H9 (cell line): ENCODE measurements at regions not wholly inside any gene's neighbourhood (a gene's known extent, or its start where the extent isn't known, plus 50 kb on each side); places are given as distances from the start of the nearest gene placed in this dataset.

ENCODE experiments used
- DNase-seq: peaks from one replicate; pipeline ENCODE4 v3.0.0-alpha.2; 2017
- H2AFZ ChIP-seq: one replicate; pipeline ENCODE4 v1.6.1; 2013; ENCODE audit warnings: mild to moderate bottlenecking, low read length, control low read depth, moderate library complexity
- H2AK5ac ChIP-seq: 2 replicates; pipeline ENCODE4 v1.6.1; 2013; ENCODE audit warnings: low read length, control low read depth, mixed read lengths; ENCODE audit not compliant: insufficient read length
- H2BK120ac ChIP-seq: one replicate; pipeline ENCODE4 v1.6.1; 2013; ENCODE audit warnings: low read depth, mild to moderate bottlenecking, low read length, control low read depth, inconsistent platforms; ENCODE audit not compliant: poor library complexity, severe bottlenecking
- H2BK12ac ChIP-seq: 2 replicates; pipeline ENCODE4 v1.6.1; 2013; ENCODE audit warnings: low read length, control low read depth, mixed read lengths, low read depth; ENCODE audit not compliant: insufficient read length
- H2BK15ac ChIP-seq: 2 replicates; pipeline ENCODE4 v1.6.1; 2013; ENCODE audit warnings: low read depth, low read length, control low read depth
- H2BK20ac ChIP-seq: one replicate; pipeline ENCODE4 v1.6.1; 2013; ENCODE audit warnings: low read depth, mild to moderate bottlenecking, low read length, control low read depth, inconsistent platforms; ENCODE audit not compliant: poor library complexity, severe bottlenecking
- H2BK5ac ChIP-seq: 2 replicates; pipeline ENCODE4 v1.6.1; 2013; ENCODE audit warnings: low read length, control low read depth, mixed read lengths; ENCODE audit not compliant: insufficient read length
- H3K14ac ChIP-seq: 2 replicates; pipeline ENCODE4 v1.6.1; 2013; ENCODE audit warnings: low read length, control low read depth; ENCODE audit not compliant: insufficient read depth
- H3K18ac ChIP-seq: 2 replicates; pipeline ENCODE4 v1.6.1; 2013; ENCODE audit warnings: low read depth, mild to moderate bottlenecking, mixed read lengths, low read length, control low read depth; ENCODE audit not compliant: insufficient read length
- H3K23ac ChIP-seq: 2 replicates; pipeline ENCODE4 v1.6.1; 2013; ENCODE audit warnings: low read length, control low read depth, mixed read lengths, low read depth; ENCODE audit not compliant: insufficient read length
- H3K23me2 ChIP-seq: 2 replicates; pipeline ENCODE4 v1.6.1; 2013; ENCODE audit warnings: low read depth, mild to moderate bottlenecking, mixed read lengths, low read length, control low read depth; ENCODE audit not compliant: insufficient read length, poor library complexity, severe bottlenecking
- H3K27ac ChIP-seq: 2 replicates; pipeline ENCODE4 v1.5.1; 2013; ENCODE audit warnings: low read length, control low read depth, mixed read lengths, low read depth; ENCODE audit not compliant: insufficient read length
- H3K27me3 ChIP-seq: 2 replicates; pipeline ENCODE4 v1.6.1; 2013; ENCODE audit warnings: low read length, control low read depth, inconsistent platforms; ENCODE audit not compliant: insufficient read depth
- H3K4ac ChIP-seq: 2 replicates; pipeline ENCODE4 v1.6.1; 2013; ENCODE audit warnings: low read depth, mild to moderate bottlenecking, control low read depth, inconsistent platforms, low read length, moderate library complexity
- H3K4me1 ChIP-seq: 2 replicates; pipeline ENCODE4 v1.6.1; 2013; ENCODE audit warnings: low read length, control low read depth, inconsistent platforms; ENCODE audit not compliant: insufficient read depth
- H3K4me2 ChIP-seq: 2 replicates; pipeline ENCODE4 v1.6.1; 2013; ENCODE audit warnings: low read length, control low read depth, mixed read lengths; ENCODE audit not compliant: insufficient read length, insufficient read depth
- H3K56ac ChIP-seq: 2 replicates; pipeline ENCODE4 v1.6.1; 2013; ENCODE audit warnings: low read depth, mild to moderate bottlenecking, mixed read lengths, low read length, control low read depth; ENCODE audit not compliant: insufficient read length
- H3K79me1 ChIP-seq: 2 replicates; pipeline ENCODE4 v1.6.1; 2013; ENCODE audit warnings: low read depth, mild to moderate bottlenecking, moderate library complexity, low read length, control low read depth, inconsistent platforms; ENCODE audit not compliant: insufficient read depth, poor library complexity, severe bottlenecking
- H3K79me2 ChIP-seq: 2 replicates; pipeline ENCODE4 v1.6.1; 2013; ENCODE audit warnings: low read length, control low read depth, inconsistent platforms; ENCODE audit not compliant: insufficient read depth
- H3K9ac ChIP-seq: 2 replicates; pipeline ENCODE4 v1.6.1; 2013; ENCODE audit warnings: low read length, control low read depth, mixed read lengths; ENCODE audit not compliant: insufficient read length; ENCODE audit errors: extremely low read depth
- H3K9me3 ChIP-seq: one replicate; pipeline ENCODE4 v1.6.1; 2013; ENCODE audit warnings: low read depth, low read length, inconsistent platforms; ENCODE audit not compliant: control insufficient read depth
- H3T11ph ChIP-seq: one replicate; pipeline ENCODE4 v1.6.1; 2013; ENCODE audit warnings: mild to moderate bottlenecking, low read length, control low read depth, inconsistent platforms
- H4K20me1 ChIP-seq: one replicate; pipeline ENCODE4 v1.6.1; 2013; ENCODE audit not compliant: control insufficient read depth, insufficient read length, insufficient read depth
- H4K5ac ChIP-seq: 2 replicates; pipeline ENCODE4 v1.6.1; 2013; ENCODE audit warnings: low read depth, mild to moderate bottlenecking, mixed read lengths, low read length, control low read depth; ENCODE audit not compliant: insufficient read length
- H4K8ac ChIP-seq: replicated peaks from 2 replicates; pipeline ENCODE4 v1.6.1; 2013; ENCODE audit warnings: low read length, control low read depth, mixed read lengths, low read depth; ENCODE audit not compliant: insufficient read length
- H4K91ac ChIP-seq: 2 replicates; pipeline ENCODE4 v1.6.1; 2013; ENCODE audit warnings: low read depth, mild to moderate bottlenecking, moderate library complexity, mixed read lengths, low read length, control low read depth; ENCODE audit not compliant: insufficient read length
- H3K27ac Mint-ChIP-seq, 3 experiments: 2 replicates in 2 of 3; 3 replicates in 1 of 3; pipeline ENCODE4 v1.8.0; 2020 to 2021; ENCODE audit warnings: mixed read lengths in 3 of 3, mild to moderate bottlenecking in 1 of 3, moderate library complexity in 1 of 3
- H3K27me3 Mint-ChIP-seq: 2 replicates; pipeline ENCODE4 v1.8.0; 2021; ENCODE audit warnings: low read depth, mild to moderate bottlenecking, moderate library complexity, mixed read lengths
- H3K36me3 Mint-ChIP-seq, 3 experiments: 2 replicates in 2 of 3; 3 replicates in 1 of 3; pipeline ENCODE4 v1.8.0; 2020 to 2021; ENCODE audit warnings: low read depth in 3 of 3, mixed read lengths in 3 of 3; ENCODE audit not compliant: insufficient read depth in 1 of 3
- H3K4me1 Mint-ChIP-seq, 2 experiments: 2 replicates each; pipeline ENCODE4 v1.8.0; 2020; ENCODE audit warnings: mixed read lengths in 2 of 2
- H3K4me3 Mint-ChIP-seq, 2 experiments: 2 replicates in 1 of 2; 3 replicates in 1 of 2; pipeline ENCODE4 v1.8.0; 2020 to 2021; ENCODE audit warnings: mild to moderate bottlenecking in 2 of 2, mixed read lengths in 2 of 2, moderate library complexity in 1 of 2
- H3K9me3 Mint-ChIP-seq, 2 experiments: 2 replicates in 1 of 2; 3 replicates in 1 of 2; pipeline ENCODE4 v1.8.0; 2020; ENCODE audit warnings: mild to moderate bottlenecking in 2 of 2, mixed read lengths in 2 of 2, moderate library complexity in 1 of 2
- WGBS: extraction: QIAGEN DNeasy Blood & Tissue Kit; methylation state at CpG from one replicate; pipeline ENCODE4 v1.1.7; 2013; ENCODE audit warnings: missing lambda C conversion rate, low lambda C conversion rate, mixed read lengths; ENCODE audit not compliant: insufficient read length; ENCODE audit errors: extremely low coverage; 5-methylcytosine and 5-hydroxymethylcytosine counted together
- TF ChIP-seq, protein P1 (sequence below): fragments of 200-600 bp; sonication (generic); conservative IDR thresholded peaks from 3 replicates; pipeline ENCODE4 v1.8.0; 2021; ENCODE audit warnings: antibody characterized with exemption, mild to moderate bottlenecking

GRCh38 chr13:84130495-84131114 is 248.3 kb upstream of the SLITRK1 start:
- Histone ChIP-seq H3K23me2 (no peaks in the 10 kb centered on the region), H3K56ac (no peak overlapping the region), H4K91ac (no peak overlapping the region), H3K4ac (no peak overlapping the region), H3K14ac (no peak overlapping the region), H3K9me3 (no peaks in the 10 kb centered on the region), H3T11ph (no peak overlapping the region), H2BK120ac (no peak overlapping the region), H2BK20ac (no peak overlapping the region), H3K4me1 (no peaks in the 10 kb centered on the region), H3K79me1 (no peaks in the 10 kb centered on the region), H3K4me2 (no peak overlapping the region), H4K20me1 (no peaks in the 10 kb centered on the region), H3K9ac (no peak overlapping the region), H2AK5ac (no peak overlapping the region), H3K18ac (no peak overlapping the region), H3K27ac (no peak overlapping the region), H2BK5ac (no peak overlapping the region), H3K27me3 (no peaks in the 10 kb centered on the region), H2BK15ac (no peak overlapping the region), H4K8ac (no peak overlapping the region), H3K79me2 (no peaks in the 10 kb centered on the region), H2AFZ (no peak overlapping the region), H4K5ac (no peak overlapping the region), H2BK12ac (no peak overlapping the region), H3K23ac (no peak overlapping the region)
- Mint-ChIP-seq H3K27ac (no peak overlapping the region), H3K36me3 (no peaks in the 10 kb centered on the region), H3K4me3 (no peak overlapping the region), H3K27me3 (no peaks in the 10 kb centered on the region), H3K4me1 (no peaks in the 10 kb centered on the region), H3K9me3 (peaks cover 0 to 3% of the 10 kb centered on the region in 2 experiments; a peak in 1 of 5 replicates)
- WGBS: no CpG with 5 or more reads among the region's 1 CpG
- no peak for DNase-seq
- TF ChIP-seq, protein P1, sequence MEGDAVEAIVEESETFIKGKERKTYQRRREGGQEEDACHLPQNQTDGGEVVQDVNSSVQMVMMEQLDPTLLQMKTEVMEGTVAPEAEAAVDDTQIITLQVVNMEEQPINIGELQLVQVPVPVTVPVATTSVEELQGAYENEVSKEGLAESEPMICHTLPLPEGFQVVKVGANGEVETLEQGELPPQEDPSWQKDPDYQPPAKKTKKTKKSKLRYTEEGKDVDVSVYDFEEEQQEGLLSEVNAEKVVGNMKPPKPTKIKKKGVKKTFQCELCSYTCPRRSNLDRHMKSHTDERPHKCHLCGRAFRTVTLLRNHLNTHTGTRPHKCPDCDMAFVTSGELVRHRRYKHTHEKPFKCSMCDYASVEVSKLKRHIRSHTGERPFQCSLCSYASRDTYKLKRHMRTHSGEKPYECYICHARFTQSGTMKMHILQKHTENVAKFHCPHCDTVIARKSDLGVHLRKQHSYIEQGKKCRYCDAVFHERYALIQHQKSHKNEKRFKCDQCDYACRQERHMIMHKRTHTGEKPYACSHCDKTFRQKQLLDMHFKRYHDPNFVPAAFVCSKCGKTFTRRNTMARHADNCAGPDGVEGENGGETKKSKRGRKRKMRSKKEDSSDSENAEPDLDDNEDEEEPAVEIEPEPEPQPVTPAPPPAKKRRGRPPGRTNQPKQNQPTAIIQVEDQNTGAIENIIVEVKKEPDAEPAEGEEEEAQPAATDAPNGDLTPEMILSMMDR: no peak
